Left kidney (tissue), 1 donor: ENCODE measurements at regions not wholly inside any gene's neighbourhood (a gene's known extent, or its start where the extent isn't known, plus 50 kb on each side); places are given as distances from the start of the nearest gene placed in this dataset.

Experiments
- DNase-seq: peaks from one replicate; pipeline ENCODE4 v3.0.0-alpha.2; 2013

DNA sequence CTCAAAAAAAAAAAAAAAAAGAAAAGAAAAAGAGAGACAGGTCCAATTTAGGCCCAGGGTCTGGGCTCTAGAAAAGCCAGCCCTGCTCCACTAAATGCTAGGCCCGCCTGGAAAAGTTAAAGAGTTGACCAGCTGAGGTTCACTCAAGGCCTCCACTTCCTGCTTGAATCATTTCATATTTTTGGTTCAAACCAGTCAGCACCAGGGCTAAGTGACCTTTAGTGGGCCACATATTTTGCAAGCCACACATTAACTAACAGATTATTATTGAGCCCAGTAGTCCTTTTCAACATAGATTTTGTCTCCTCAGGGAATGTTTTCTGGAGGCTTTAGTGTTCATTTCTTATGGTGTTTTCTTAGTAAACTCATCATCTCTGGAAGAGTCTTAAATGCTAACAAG is 156.6 kb downstream of the TLR4 start:
- no peak for DNase-seq

- no peak for DNase-seq
These were observed 160.3 kb downstream of the TLR4 start for GRCh38 chr9:117864385-117865057.

- DNase-seq = no peak
These were observed 164.4 kb downstream of the TLR4 start for GRCh38 chr9:117868594-117868993.

GRCh38 chr9:117869287-117869686 is 165.1 kb downstream of the TLR4 start:
- no peak for DNase-seq

DNA sequence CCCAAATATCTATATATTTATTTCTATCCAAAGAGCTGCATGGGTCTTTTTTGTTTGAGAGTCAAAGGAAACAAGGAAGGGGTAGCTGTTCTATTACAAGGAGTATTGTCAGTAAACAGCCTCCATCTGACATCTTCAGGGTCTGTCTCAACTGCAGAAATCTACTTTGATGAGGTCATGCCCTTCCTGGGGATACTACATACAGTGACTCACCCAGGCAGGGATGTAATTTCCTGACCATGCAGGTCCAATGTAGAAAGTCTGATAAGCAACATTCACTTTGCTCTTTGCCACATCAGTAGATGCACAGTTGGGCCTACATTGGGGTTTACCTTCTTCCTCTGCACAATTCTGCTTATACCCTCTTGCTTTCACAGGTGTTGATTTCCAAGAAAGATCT is 165.5 kb downstream of the TLR4 start:
- no peak for DNase-seq

- DNase-seq = no peak
These were observed 169.5 kb downstream of the TLR4 start for GRCh38 chr9:117873664-117874063.

- no peak for DNase-seq
These were observed 171.7 kb downstream of the TLR4 start for GRCh38 chr9:117875886-117876285.

GRCh38 chr9:117882171-117882570 is 178.0 kb downstream of the TLR4 start:
- no peak for DNase-seq

DNA sequence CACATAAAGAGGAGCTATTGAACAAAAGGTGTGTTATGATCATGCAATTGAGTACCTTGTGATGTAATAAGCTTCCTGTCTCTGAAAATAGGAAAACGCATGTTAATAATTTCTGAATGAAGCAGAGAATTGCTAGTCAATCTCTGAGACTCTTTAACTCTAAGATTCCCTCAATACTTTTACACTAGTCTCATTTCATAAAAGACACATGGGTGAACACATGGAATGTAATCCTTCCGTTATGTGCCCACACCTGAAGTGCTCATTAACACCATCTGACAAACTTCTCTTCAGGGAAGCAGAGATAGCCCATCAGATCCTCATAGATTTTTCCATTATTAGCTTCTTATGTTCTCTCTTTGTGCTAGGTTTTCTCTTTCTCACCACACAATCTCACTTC is 182.4 kb downstream of the TLR4 start:
- DNase-seq = no peak

- DNase-seq = no peak
These were observed 183.2 kb downstream of the TLR4 start for GRCh38 chr9:117887383-117887782.

DNA sequence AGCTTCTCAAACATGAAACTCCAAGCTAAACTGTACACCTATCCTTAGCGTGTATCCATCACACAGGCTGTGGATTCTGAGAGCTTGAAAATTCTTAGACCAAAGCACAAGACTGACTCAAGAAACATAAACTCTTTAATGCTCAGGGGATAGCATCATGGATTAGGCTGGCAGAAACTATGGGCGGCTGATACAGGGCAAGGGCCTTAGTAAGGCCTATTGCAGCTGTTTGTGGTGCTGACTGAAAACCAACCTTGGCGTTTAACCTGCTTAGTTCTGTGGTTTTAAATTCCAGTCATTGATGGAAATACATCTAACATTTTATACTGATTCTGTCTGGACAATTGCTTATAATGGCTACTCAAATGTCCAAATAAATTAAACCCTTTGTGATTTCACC is 183.7 kb downstream of the TLR4 start:
- no peak for DNase-seq

DNA sequence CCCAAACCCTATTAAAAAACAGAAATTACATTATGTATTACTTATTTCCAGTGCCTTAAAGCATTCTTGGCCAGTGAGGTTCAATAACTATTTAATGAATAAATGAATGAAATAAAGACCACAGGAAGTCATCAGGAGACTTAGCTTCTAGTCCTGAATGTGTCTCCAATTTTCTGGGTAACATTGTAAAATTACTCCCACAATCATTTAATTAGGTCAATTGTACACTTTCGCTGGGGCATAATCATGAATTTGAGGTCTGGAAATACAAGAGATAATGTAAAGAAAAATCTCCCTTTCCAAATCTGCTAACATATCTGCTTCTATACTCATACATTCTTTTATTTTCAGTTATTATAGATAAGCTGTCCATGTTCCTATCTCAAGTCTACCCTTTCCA is 199.2 kb downstream of the TLR4 start:
- DNase-seq = no peak

DNA sequence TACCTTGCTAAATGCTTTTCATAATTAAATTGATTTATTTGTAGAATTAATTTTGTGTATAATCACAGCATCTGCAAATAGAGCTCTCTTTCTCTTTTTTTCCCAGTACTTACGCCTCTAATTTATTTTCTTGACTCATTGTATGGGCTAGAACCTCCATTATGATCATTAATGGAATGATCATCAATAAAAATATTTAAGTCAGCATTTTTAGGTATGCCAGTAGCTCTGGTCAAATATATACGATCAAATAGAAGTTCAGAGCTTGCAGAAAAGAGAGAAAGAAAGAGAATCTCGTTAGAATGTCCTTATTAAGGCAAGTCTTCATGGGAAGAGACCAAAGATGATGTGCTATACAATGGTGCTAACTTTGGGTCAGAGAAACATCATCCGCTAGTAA is 202.6 kb downstream of the TLR4 start:
- no peak for DNase-seq

DNA sequence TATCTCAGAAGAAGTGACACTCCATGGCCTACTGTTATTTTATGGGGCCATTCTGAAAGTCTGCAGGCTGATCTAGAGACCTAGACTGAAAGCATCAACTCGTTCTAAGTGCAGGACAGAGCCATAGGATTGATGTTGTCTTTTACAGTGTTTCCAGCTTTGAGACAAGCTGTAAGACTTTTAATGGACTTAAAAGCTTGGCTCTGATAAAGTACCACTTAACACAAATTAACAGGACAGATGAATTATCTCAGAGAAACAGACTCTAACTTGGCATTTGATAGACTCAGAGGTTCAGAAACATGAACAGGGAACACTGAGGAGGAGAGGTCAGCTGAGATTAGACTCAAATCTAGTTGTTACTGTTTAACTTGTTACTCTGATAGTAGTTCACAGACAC is 203.2 kb downstream of the TLR4 start:
- DNase-seq = no peak

DNA sequence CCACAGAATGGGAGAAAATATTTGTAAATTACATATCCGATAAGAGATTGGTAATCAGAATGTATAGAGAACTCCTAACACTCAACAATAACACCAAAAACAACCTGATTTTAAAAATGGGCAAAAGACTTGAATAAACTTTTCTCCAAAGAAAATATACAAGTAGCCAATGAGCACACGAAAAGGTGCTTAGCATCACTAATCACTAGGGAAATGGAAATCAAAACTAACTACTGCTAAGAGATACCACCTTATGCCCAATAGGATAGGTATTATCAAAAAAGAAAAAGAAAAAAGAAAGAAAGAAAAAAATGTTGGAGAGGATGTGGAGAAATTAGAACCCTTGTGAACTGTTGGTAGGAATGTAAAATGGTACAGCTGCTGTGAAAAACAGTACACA is 212.1 kb downstream of the TLR4 start:
- no peak for DNase-seq

GRCh38 chr9:117917873-117918272 is 213.7 kb downstream of the TLR4 start:
- no peak for DNase-seq

DNA sequence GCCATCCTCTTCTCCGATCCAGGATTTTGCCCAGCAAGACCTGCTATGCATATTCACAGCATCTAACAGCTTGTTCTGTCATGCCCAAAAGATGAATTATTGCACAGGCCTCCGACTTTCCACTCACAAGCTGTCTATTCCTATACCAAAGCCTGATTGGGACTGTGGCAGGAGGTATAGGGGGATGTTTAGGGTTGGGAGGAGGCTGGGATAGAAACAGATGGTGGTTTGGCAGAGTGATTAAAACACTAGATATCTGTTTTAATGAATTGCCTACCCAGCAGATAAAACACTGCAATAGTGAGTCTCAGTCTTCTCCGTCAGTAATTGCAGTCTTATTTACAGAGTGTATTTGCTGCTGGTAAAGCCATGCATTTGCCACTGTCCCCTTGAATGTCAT is 215.3 kb downstream of the TLR4 start:
- no peak for DNase-seq

DNA sequence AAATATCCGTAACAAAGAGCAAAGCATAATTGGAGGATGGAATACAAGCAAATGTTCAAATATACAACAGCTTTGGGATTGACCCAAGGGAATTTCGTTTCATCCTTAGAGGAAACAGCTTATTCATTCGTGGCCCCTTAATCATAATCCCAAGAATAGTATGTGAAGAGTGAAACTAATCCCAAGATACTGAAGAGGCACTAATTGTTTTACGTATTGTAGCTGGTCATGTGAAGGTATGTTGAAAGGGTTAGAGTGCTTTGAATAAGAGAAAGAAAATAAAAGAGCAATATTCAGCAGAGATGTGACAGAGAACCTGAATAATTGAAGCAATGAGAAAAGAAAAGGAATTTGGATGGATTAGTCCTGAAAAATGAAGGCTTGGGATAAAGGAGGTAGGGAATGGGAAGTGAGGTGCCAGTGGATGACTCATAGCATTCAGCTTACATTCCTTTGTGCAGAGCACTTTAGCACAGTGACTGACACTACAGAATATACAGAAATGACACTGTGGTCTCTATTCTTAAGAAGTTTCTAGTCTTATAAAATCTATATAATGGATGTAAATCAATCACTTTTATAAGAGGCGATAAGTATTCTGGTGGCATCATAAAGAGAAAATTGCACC is 221.9 kb downstream of the TLR4 start:
- no peak for DNase-seq

DNA sequence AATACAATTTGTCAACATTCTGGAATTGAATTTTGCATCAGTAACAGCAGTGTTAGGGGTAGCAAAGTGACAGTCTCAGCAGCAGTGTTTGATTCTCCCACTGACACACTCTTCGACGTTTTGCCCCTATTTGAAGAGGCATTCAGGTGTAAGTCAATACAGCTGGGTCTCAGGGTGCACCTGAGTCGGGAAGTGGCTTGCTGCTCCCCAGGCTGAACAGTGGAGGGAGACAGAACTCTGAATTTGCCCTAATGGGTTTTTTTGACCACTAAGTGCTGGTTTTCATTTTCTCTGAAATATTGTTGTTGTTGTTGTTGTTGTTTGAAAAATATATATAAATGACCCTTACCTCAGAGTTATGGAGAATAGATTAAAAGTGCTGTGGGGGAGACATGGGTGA is 223.2 kb downstream of the TLR4 start:
- no peak for DNase-seq

DNA sequence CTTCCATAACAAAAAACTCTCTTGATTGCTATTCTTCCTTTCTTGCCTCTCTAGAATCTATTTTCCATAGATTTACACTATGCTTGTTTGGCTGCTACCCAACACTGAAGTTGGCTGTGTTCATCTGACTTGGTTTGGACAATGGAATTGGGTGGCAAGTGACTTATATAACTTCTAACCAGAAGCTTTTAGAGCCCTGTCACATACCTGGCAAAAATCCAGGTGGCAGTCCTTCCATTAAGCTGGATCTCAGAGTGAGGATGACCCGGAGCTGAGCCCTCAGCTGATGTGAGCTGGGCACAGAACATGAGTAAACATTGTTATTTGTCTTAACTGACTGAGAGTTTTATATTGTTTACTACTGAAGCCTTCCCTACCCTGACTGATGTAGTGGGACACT is 225.7 kb downstream of the TLR4 start:
- no peak for DNase-seq

- no peak for DNase-seq
These were observed 228.4 kb downstream of the TLR4 start for GRCh38 chr9:117932585-117932984.

- DNase-seq = no peak
These were observed 232.3 kb downstream of the TLR4 start for GRCh38 chr9:117936185-117937130.

DNA sequence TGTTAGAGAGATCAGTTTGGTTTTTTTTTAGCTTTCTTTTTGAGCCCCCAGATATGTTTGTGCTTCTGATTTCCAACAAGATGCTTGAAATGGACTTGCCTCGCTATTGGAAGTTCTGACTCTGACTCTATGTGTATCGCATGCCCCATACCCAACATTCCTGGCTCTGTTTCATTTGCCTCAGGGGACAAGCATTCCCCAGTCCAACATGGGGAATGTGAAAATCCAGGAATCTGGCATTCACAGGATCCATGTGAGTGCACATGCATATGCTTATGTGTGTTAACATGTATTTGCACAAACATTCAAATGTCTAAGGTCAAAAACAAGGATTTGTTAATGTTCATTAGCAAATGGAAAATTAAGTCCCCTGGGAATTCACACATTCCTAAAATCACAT is 233.9 kb downstream of the TLR4 start:
- DNase-seq = peak; percentile 10
